Testis (tissue), 2 donors: ENCODE measurements at regions not wholly inside any gene's neighbourhood (a gene's known extent, or its start where the extent isn't known, plus 50 kb on each side); places are given as distances from the start of the nearest gene placed in this dataset.
"Not testable (repeated sequence)": the region's sequence is repeated elsewhere in the genome, so short reads cannot be mapped to it uniquely, and the experiment has no call there.

ENCODE experiments used
- DNase-seq: peaks from one replicate; pipeline ENCODE4 v3.0.0-alpha.2; 2019
- H3K27ac ChIP-seq, 2 donors: fragments of 200-600 bp; sonication (generic); one replicate each; pipeline ENCODE4 v1.5.1; 2019
- H3K27me3 ChIP-seq: fragments of 200-600 bp; sonication (generic); one replicate; pipeline ENCODE4 v1.5.1; 2019
- H3K36me3 ChIP-seq: fragments of 200-600 bp; sonication (generic); one replicate; pipeline ENCODE4 v1.5.1; 2017; ENCODE audit warnings: low read depth; ENCODE audit errors: missing control alignments
- H3K4me1 ChIP-seq: fragments of 200-600 bp; sonication (generic); one replicate; pipeline ENCODE4 v1.5.1; 2019
- H3K4me3 ChIP-seq, 2 donors: fragments of 200-600 bp; sonication (generic); one replicate each; pipeline ENCODE4 v1.5.1; 2017 to 2019
- H3K9me3 ChIP-seq: fragments of 200-600 bp; sonication (generic); one replicate; pipeline ENCODE4 v1.5.1; 2017
- POLR2A ChIP-seq: fragments of 450-650 bp; IDR thresholded peaks from one replicate; pipeline ENCODE4 v1.6.1; 2017; ENCODE audit warnings: antibody characterized with exemption, mild to moderate bottlenecking, moderate library complexity
- WGBS, 2 donors: methylation state at CpG; one replicate each; pipeline ENCODE4 v1.1.5; 2018; 5-methylcytosine and 5-hydroxymethylcytosine counted together
- intact Hi-C: fragments of 100-400 bp; cut with DNase I; formaldehyde crosslinking; loops from one replicate; pipeline ENCODE4 v1.15.1; 2023; ENCODE audit warnings: low total_unique reads
- TF ChIP-seq, protein P1 (sequence below), 3 experiments: fragments of 450-650 bp in 2 of 3; fragments of 200-600 bp in 1 of 3; sonication (generic) in 1 of 3; IDR thresholded peaks; one replicate each; pipeline ENCODE4 v1.5.1; 2016 to 2019; ENCODE audit warnings: antibody characterized with exemption in 3 of 3, mild to moderate bottlenecking in 2 of 3, moderate library complexity in 1 of 3

GRCh38 chr5:12870872-12871539, 966.8 kb upstream of the CTNND2 start:
- Histone ChIP-seq H3K9me3 (no peaks in the 10 kb centered on the region), H3K4me3 (no peak overlapping the region), H3K27ac (no peak overlapping the region), H3K4me1 (no peaks in the 10 kb centered on the region), H3K27me3 (no peaks in the 10 kb centered on the region), H3K36me3 (no peaks in the 10 kb centered on the region)
- 83 to 84% methylated on average over 1 of the region's 1 CpG for WGBS, 2 donors
- no peak for TF ChIP-seq POLR2A
- TF ChIP-seq, protein P1, sequence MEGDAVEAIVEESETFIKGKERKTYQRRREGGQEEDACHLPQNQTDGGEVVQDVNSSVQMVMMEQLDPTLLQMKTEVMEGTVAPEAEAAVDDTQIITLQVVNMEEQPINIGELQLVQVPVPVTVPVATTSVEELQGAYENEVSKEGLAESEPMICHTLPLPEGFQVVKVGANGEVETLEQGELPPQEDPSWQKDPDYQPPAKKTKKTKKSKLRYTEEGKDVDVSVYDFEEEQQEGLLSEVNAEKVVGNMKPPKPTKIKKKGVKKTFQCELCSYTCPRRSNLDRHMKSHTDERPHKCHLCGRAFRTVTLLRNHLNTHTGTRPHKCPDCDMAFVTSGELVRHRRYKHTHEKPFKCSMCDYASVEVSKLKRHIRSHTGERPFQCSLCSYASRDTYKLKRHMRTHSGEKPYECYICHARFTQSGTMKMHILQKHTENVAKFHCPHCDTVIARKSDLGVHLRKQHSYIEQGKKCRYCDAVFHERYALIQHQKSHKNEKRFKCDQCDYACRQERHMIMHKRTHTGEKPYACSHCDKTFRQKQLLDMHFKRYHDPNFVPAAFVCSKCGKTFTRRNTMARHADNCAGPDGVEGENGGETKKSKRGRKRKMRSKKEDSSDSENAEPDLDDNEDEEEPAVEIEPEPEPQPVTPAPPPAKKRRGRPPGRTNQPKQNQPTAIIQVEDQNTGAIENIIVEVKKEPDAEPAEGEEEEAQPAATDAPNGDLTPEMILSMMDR (IDR thresholded peaks at IDR 0.05), result no peak
- DNase-seq, result no peak
- intact Hi-C loops, result no loop called here

DNA sequence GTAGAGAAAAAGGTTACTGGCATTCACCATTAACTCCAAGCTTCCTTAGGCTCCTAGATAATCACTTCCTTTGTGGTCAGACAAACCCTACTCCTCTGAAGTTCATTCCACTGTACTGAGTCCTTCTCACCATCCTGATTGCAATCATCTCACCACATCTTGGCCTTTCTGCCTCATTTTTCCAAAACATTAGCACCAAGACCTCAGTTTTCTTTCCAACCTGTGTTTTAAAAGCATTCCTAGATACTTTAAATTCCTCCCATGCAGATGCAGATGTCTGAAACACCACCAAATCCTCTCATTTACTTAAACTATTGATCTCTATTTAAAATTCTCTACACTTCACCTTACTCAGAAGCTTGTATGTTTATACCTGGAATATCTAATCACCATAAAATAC, 961.3 kb upstream of the CTNND2 start:
- H3K4me1 ChIP-seq, result no peaks in the 10 kb centered on the region
- no peaks in the 10 kb centered on the region for H3K27me3 ChIP-seq
- no peak overlapping the region for H3K27ac ChIP-seq
- no peaks in the 10 kb centered on the region for H3K36me3 ChIP-seq
- no peaks in the 10 kb centered on the region for H3K9me3 ChIP-seq
- no peak overlapping the region for H3K4me3 ChIP-seq
- TF ChIP-seq POLR2A, result no peak
- TF ChIP-seq, protein P1 (IDR thresholded peaks at IDR 0.05), result no peak
- DNase-seq, result no peak
- intact Hi-C loops, result no loop called here

DNA sequence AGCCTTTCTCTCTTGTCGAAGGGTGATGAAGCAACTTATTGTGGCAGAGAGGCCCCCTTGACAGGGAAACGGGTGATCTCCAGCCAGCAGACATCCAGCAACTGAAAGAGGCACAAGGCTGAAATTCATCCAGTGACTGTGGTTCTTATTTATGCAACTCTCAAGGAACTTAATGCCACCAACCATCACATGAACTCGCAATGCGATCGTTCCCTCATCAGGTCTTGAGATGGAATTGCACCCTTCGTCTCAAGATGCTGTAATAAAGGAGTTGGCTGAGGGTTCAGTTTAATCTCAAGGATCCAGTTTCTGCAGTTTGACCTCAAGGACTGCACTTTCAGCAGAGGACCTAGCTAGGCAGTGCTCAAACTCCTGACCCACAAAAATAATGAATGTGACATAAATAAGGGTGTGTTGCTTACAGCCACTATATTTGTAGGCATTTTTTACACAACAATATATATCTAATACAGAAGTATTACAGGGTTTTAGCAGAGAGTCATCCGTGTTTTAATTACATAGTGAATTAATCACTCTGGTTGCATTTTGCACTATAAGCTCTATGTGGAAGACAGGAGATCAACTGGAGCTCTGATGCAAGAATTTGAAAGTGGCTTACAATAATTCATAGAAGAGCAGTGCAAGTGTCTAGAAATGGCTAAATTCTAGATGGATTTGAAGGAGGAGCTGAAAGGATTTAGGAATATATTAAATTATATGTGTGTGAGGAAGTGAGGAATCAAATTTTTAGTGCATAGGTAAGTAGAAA, 957.8 kb upstream of the CTNND2 start:
- no peaks in the 10 kb centered on the region for H3K27me3 ChIP-seq
- H3K4me3 ChIP-seq, result no peak overlapping the region
- intact Hi-C loops, result no loop called here
- no peak overlapping the region for H3K27ac ChIP-seq
- TF ChIP-seq POLR2A, result no peak
- TF ChIP-seq, protein P1 (IDR thresholded peaks at IDR 0.05), result no peak
- WGBS, 2 donors, result 73 to 76% methylated on average over 7 of the region's 7 CpGs
- no peaks in the 10 kb centered on the region for H3K4me1 ChIP-seq
- H3K36me3 ChIP-seq, result no peaks in the 10 kb centered on the region
- H3K9me3 ChIP-seq, result no peaks in the 10 kb centered on the region
- DNase-seq, result no peak

- WGBS, 2 donors, result 52 to 63% methylated on average over 1 of the region's 1 CpG
- intact Hi-C loops, H3K9me3 ChIP-seq, H3K27ac ChIP-seq, DNase-seq, H3K4me1 ChIP-seq, H3K27me3 ChIP-seq, H3K36me3 ChIP-seq, H3K4me3 ChIP-seq: not testable (repeated sequence)
These were observed 951.9 kb upstream of the CTNND2 start for GRCh38 chr5:12856105-12856504.

- Histone ChIP-seq H3K27ac (no peak overlapping the region), H3K4me1 (no peaks in the 10 kb centered on the region), H3K36me3 (no peaks in the 10 kb centered on the region), H3K27me3 (no peaks in the 10 kb centered on the region), H3K9me3 (no peaks in the 10 kb centered on the region), H3K4me3 (no peak overlapping the region)
- no peak for TF ChIP-seq POLR2A
- TF ChIP-seq, protein P1 (IDR thresholded peaks at IDR 0.05), result no peak
- intact Hi-C loops, result no loop called here
- no peak for DNase-seq
- WGBS, 2 donors, result 88% methylated on average over 4 to 5 of the region's 5 CpGs
These were observed 950.1 kb upstream of the CTNND2 start for GRCh38 chr5:12854386-12854785.
